BJ (cell line): ENCODE measurements at regions not wholly inside any gene's neighbourhood (a gene's known extent, or its start where the extent isn't known, plus 50 kb on each side); places are given as distances from the start of the nearest gene placed in this dataset.

Source experiments
- CTCF ChIA-PET: fragments of 350-600 bp; formaldehyde crosslinking; extraction: SDS; loops from one replicate; lab custom pipeline; 2021; ENCODE audit warnings: antibody characterized with exemption, inconsistent platforms; lab: Yijun Ruan, JAX
- POLR2A ChIA-PET: fragments of 300-600 bp; sonication (Branson Sonifier 250); formaldehyde crosslinking; extraction: SDS; loops from one replicate; lab custom pipeline; 2021; ENCODE audit warnings: antibody characterized with exemption; lab: Charles Lee
- DNase-seq: peaks from one replicate; pipeline ENCODE4 v3.0.0-alpha.2; 2011; ENCODE audit warnings: low read depth
- H3K27me3 ChIP-seq: 2 replicates; pipeline ENCODE4 v1.6.0; 2011; ENCODE audit warnings: low read length; ENCODE audit not compliant: control insufficient read depth, insufficient read depth
- H3K36me3 ChIP-seq: 2 replicates; pipeline ENCODE4 v1.5.1; 2011; ENCODE audit warnings: low read length; ENCODE audit not compliant: control insufficient read depth, insufficient read depth
- H3K4me3 ChIP-seq: 2 replicates; pipeline ENCODE4 v1.5.1; 2011; ENCODE audit warnings: low read depth, mild to moderate bottlenecking, control low read depth, low read length
- CTCF ChIP-seq: IDR thresholded peaks from 2 replicates; pipeline ENCODE4 v1.5.1; 2011; ENCODE audit warnings: low read depth, mild to moderate bottlenecking, control low read depth, inconsistent platforms, low read length, moderate library complexity; ENCODE audit not compliant: insufficient read depth

GRCh38 chr10:125491381-125491780 lies 191.6 kb downstream of the TEX36 start:
- DNase-seq, result no peak
- POLR2A ChIA-PET, result no interaction called here
- Histone ChIP-seq H3K4me3 (no peak overlapping the region), H3K36me3 (no peaks in the 10 kb centered on the region), H3K27me3 (no peaks in the 10 kb centered on the region; the same call in 1 of the 2 replicates)
- CTCF ChIA-PET, result no interaction called here
- no peak for TF ChIP-seq CTCF

- POLR2A ChIA-PET, result no interaction called here
- Histone ChIP-seq H3K36me3 (no peaks in the 10 kb centered on the region), H3K27me3 (no peaks in the 10 kb centered on the region; the same call in 1 of the 2 replicates), H3K4me3 (no peak overlapping the region)
- CTCF ChIA-PET, result interaction anchor here (2.0 kb wide), 1 partner anchor 9 kb away, joined by 6 read pairs; no protein-coding TSS in a partner anchor
- TF ChIP-seq CTCF, result no peak
- no peak for DNase-seq
Measured at GRCh38 chr10:125489731-125490130, 193.2 kb downstream of the TEX36 start.

- ChIA-PET CTCF (interaction anchor here (0.7 kb wide), 1 partner anchor 951 kb away, joined by 3 read pairs; no protein-coding TSS in a partner anchor), POLR2A (no interaction called here)
- no peak overlapping the region for H3K4me3 ChIP-seq
Measured at GRCh38 chr10:125485665-125486064, 197.3 kb downstream of the TEX36 start.

GRCh38 chr10:125484035-125484732 lies 198.8 kb downstream of the TEX36 start:
- no peaks in the 10 kb centered on the region for H3K27me3 ChIP-seq
- no peaks in the 10 kb centered on the region for H3K36me3 ChIP-seq
- no peak overlapping the region for H3K4me3 ChIP-seq
- DNase-seq, result no peak
- ChIA-PET CTCF (interaction anchor here (1.3 kb wide), 1 partner anchor 11 kb away, joined by 4 read pairs; no protein-coding TSS in a partner anchor), POLR2A (no interaction called here)
- TF ChIP-seq CTCF, result no peak

More at GRCh38 chr10:125485665-125486064, 197.3 kb downstream of the TEX36 start:
- DNase-seq, result no peak
- no peak for TF ChIP-seq CTCF
- Histone ChIP-seq H3K36me3 (no peaks in the 10 kb centered on the region), H3K27me3 (no peaks in the 10 kb centered on the region; the same call in 1 of the 2 replicates)

GRCh38 chr10:125482637-125483036 lies 200.3 kb downstream of the TEX36 start:
- H3K4me3 ChIP-seq, result no peak overlapping the region
- CTCF ChIA-PET, result no interaction called here
- TF ChIP-seq CTCF, result no peak
- POLR2A ChIA-PET, result no interaction called here
- H3K36me3 ChIP-seq, result no peaks in the 10 kb centered on the region
- no peak for DNase-seq
- no peaks in the 10 kb centered on the region for H3K27me3 ChIP-seq
